ENCODE measurements at regions not wholly inside any gene's neighbourhood (a gene's known extent, or its start where the extent isn't known, plus 50 kb on each side); places are given as distances from the start of the nearest gene placed in this dataset.

GRCh38 chr10:33571616-33572015, 237.1 kb upstream of the NRP1 start:
- no peak for TF ChIP-seq ZNF274 (IDR thresholded peaks at IDR 0.05; ENCODE audit: low read depth, low read length)
- TF ChIP-seq YY1 (IDR thresholded peaks at IDR 0.05; ENCODE audit: insufficient read depth, insufficient read length), result no peak

All from NT2/D1 (cell line).